ENCODE measurements at regions not wholly inside any gene's neighbourhood (a gene's known extent, or its start where the extent isn't known, plus 50 kb on each side); places are given as distances from the start of the nearest gene placed in this dataset.

- TF ChIP-seq SPI1 (IDR thresholded peaks at IDR 0.05; ENCODE audit: borderline replicate concordance, low read depth) (no peak), CTCF (IDR thresholded peaks at IDR 0.05; ENCODE audit: insufficient read depth, low read length) (no peak)
- TF ChIP-seq, protein P1, sequence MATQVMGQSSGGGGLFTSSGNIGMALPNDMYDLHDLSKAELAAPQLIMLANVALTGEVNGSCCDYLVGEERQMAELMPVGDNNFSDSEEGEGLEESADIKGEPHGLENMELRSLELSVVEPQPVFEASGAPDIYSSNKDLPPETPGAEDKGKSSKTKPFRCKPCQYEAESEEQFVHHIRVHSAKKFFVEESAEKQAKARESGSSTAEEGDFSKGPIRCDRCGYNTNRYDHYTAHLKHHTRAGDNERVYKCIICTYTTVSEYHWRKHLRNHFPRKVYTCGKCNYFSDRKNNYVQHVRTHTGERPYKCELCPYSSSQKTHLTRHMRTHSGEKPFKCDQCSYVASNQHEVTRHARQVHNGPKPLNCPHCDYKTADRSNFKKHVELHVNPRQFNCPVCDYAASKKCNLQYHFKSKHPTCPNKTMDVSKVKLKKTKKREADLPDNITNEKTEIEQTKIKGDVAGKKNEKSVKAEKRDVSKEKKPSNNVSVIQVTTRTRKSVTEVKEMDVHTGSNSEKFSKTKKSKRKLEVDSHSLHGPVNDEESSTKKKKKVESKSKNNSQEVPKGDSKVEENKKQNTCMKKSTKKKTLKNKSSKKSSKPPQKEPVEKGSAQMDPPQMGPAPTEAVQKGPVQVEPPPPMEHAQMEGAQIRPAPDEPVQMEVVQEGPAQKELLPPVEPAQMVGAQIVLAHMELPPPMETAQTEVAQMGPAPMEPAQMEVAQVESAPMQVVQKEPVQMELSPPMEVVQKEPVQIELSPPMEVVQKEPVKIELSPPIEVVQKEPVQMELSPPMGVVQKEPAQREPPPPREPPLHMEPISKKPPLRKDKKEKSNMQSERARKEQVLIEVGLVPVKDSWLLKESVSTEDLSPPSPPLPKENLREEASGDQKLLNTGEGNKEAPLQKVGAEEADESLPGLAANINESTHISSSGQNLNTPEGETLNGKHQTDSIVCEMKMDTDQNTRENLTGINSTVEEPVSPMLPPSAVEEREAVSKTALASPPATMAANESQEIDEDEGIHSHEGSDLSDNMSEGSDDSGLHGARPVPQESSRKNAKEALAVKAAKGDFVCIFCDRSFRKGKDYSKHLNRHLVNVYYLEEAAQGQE (IDR thresholded peaks at IDR 0.05; ENCODE audit: insufficient replicate concordance, low read depth): no peak
- Histone ChIP-seq H3K4me3 (replicated peaks; ENCODE audit: insufficient read depth, low read length) (no peak overlapping the region), H3K27ac (replicated peaks) (no peak overlapping the region), H3K27me3 (ENCODE audit: insufficient read depth, poor library complexity, severe bottlenecking) (peaks cover 2% of the 10 kb centered on the region)
- DNase-seq (ENCODE audit: low read depth in 1 of 2, low spot score in 1 of 2): no peak
These were observed 99.9 kb downstream of the ALDH8A1 start for GRCh38 chr6:134849920-134850447.

DNA sequence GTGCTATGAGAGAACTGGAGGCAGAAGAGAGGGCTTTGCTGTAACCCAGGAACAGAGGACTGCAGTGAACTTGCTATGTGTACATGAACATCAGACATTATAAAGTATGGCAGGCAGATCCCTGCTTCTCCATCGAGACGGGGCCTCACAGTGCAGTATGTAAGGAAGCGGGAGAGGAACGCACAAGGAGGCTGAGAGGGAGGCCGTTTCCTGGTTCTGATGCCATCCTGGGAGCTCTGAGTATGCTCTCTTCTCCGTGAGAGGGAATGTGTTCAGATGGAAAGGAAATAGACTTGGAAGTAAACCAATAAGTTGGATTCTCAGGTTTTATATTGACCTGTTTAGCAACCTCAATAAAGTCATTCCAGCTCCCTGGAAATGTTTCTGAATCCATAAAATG is 101.8 kb downstream of the ALDH8A1 start:
- TF ChIP-seq SPI1 (IDR thresholded peaks at IDR 0.05; ENCODE audit: borderline replicate concordance, low read depth) (no peak), CTCF (IDR thresholded peaks at IDR 0.05; ENCODE audit: insufficient read depth, low read length) (no peak), GABPA (IDR thresholded peaks at IDR 0.05; ENCODE audit: low read depth) (no peak), POLR2AphosphoS5 (IDR thresholded peaks at IDR 0.05; ENCODE audit: low read depth) (no peak)
- TF ChIP-seq, protein P1 (IDR thresholded peaks at IDR 0.05; ENCODE audit: insufficient replicate concordance, low read depth): no peak
- H3K4me3 ChIP-seq (replicated peaks; ENCODE audit: insufficient read depth, low read length): no peak overlapping the region
- DNase-seq (ENCODE audit: low read depth in 1 of 2, low spot score in 1 of 2): no peak
- no peak overlapping the region for H3K27ac ChIP-seq (replicated peaks)
- peaks cover 2% of the 10 kb centered on the region for H3K27me3 ChIP-seq (ENCODE audit: insufficient read depth, poor library complexity, severe bottlenecking)

DNA sequence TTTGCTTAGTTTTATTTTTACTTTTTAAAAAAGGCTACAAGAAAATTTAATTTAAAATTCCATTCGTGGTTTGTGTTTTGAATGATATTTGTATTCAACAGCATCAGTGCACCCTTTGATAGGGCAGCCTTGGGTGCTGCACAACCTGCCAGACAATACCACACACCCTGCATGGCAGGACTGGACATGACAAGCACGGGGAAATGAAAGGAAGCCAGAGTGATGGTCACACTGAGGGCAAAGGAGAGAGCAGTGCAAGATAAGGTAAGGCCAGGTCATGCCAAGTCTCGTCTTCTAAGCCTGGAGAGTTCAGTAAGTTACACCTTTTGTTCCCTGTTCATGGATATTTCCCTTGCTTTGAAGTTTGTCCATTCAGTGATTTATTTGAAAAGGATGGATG is 103.0 kb downstream of the ALDH8A1 start:
- DNase-seq (ENCODE audit: low read depth in 1 of 2, low spot score in 1 of 2): no peak
- Histone ChIP-seq H3K27me3 (ENCODE audit: insufficient read depth, poor library complexity, severe bottlenecking) (peaks cover 2% of the 10 kb centered on the region), H3K27ac (replicated peaks) (no peak overlapping the region), H3K4me3 (replicated peaks; ENCODE audit: insufficient read depth, low read length) (no peak overlapping the region)
- TF ChIP-seq POLR2AphosphoS5 (IDR thresholded peaks at IDR 0.05; ENCODE audit: low read depth) (no peak), GABPA (IDR thresholded peaks at IDR 0.05; ENCODE audit: low read depth) (no peak), SPI1 (IDR thresholded peaks at IDR 0.05; ENCODE audit: borderline replicate concordance, low read depth) (no peak)

- Histone ChIP-seq H3K27me3 (ENCODE audit: insufficient read depth, poor library complexity, severe bottlenecking) (peaks cover 2% of the 10 kb centered on the region), H3K27ac (replicated peaks) (no peak overlapping the region), H3K4me3 (replicated peaks; ENCODE audit: insufficient read depth, low read length) (no peak overlapping the region)
- no peak for DNase-seq (ENCODE audit: low read depth in 1 of 2, low spot score in 1 of 2)
- TF ChIP-seq, protein P1 (IDR thresholded peaks at IDR 0.05; ENCODE audit: insufficient replicate concordance, low read depth): no peak
- TF ChIP-seq POLR2AphosphoS5 (IDR thresholded peaks at IDR 0.05; ENCODE audit: low read depth) (no peak), GABPA (IDR thresholded peaks at IDR 0.05; ENCODE audit: low read depth) (no peak), CTCF (IDR thresholded peaks at IDR 0.05; ENCODE audit: insufficient read depth, low read length) (no peak), SPI1 (IDR thresholded peaks at IDR 0.05; ENCODE audit: borderline replicate concordance, low read depth) (no peak)
These were observed 103.9 kb downstream of the ALDH8A1 start for GRCh38 chr6:134846031-134846430.

Data from HL-60 (cell line).